ENCODE measurements at regions not wholly inside any gene's neighbourhood (a gene's known extent, or its start where the extent isn't known, plus 50 kb on each side); places are given as distances from the start of the nearest gene placed in this dataset.

GRCh38 chr4:138311771-138312535, 69.8 kb upstream of the SLC7A11 start:
- TF ChIP-seq CTCF (IDR thresholded peaks at IDR 0.05) (no peak), POLR2A (IDR thresholded peaks at IDR 0.05) (no peak)
